Astrocyte (in vitro differentiated cells and primary cell): ENCODE measurements at regions not wholly inside any gene's neighbourhood (a gene's known extent, or its start where the extent isn't known, plus 50 kb on each side); places are given as distances from the start of the nearest gene placed in this dataset.

Experiments used
- CTCF ChIP-seq: IDR thresholded peaks from 2 replicates; pipeline ENCODE4 v1.5.1; 2011; ENCODE audit warnings: low read depth, mild to moderate bottlenecking, inconsistent platforms, low read length, moderate library complexity; ENCODE audit not compliant: insufficient read depth
- EZH2 ChIP-seq: IDR thresholded peaks from 2 replicates; pipeline ENCODE4 v1.6.1; 2012; ENCODE audit warnings: mild to moderate bottlenecking, low read length, inconsistent platforms; ENCODE audit not compliant: insufficient read depth

- TF ChIP-seq CTCF: no peak
- no peak for TF ChIP-seq EZH2
Measured at GRCh38 chr2:42860319-42861094, 68.1 kb upstream of the HAAO start.
